ENCODE measurements at regions not wholly inside any gene's neighbourhood (a gene's known extent, or its start where the extent isn't known, plus 50 kb on each side); places are given as distances from the start of the nearest gene placed in this dataset.

- ChIA-PET CTCF (interaction anchor here (0.6 to 1.8 kb wide), 16 partner anchors 9 to 175 kb away, joined by 3 to 8 read pairs (median 4); no protein-coding TSS in a partner anchor), POLR2A (interaction anchor here (0.5 to 0.7 kb wide), 2 partner anchors 68 to 74 kb away, joined by 3 to 4 read pairs; no protein-coding TSS in a partner anchor)
- no peaks in the 10 kb centered on the region for H3K9me3 ChIP-seq (ENCODE audit: control insufficient read depth, insufficient read depth, low read depth, low read length)
- H3K36me3 ChIP-seq (ENCODE audit: control insufficient read depth in 2 of 2, insufficient read depth in 1 of 2, low read length in 2 of 2), result no peaks in the 10 kb centered on the region
- no peak overlapping the region for H3K27ac ChIP-seq (ENCODE audit: extremely low read depth, low read depth, low read length)
- TF ChIP-seq ZIC2 (tag by site-specific recombination; IDR thresholded peaks at IDR 0.05) (peak; percentile 39; the same call in 1 of the 2 replicates), ZNF341 (tag by site-specific recombination; IDR thresholded peaks at IDR 0.05; ENCODE audit: low read depth) (no peak)
- H3K4me3 ChIP-seq (ENCODE audit: low read depth, low read length), result no peak overlapping the region
- peaks cover 9% of the 10 kb centered on the region for H3K4me1 ChIP-seq (ENCODE audit: control insufficient read depth, insufficient read depth, low read length)
These were observed 64.3 kb upstream of the ACSL3 start for GRCh38 chr2:222796413-222797103.

DNA sequence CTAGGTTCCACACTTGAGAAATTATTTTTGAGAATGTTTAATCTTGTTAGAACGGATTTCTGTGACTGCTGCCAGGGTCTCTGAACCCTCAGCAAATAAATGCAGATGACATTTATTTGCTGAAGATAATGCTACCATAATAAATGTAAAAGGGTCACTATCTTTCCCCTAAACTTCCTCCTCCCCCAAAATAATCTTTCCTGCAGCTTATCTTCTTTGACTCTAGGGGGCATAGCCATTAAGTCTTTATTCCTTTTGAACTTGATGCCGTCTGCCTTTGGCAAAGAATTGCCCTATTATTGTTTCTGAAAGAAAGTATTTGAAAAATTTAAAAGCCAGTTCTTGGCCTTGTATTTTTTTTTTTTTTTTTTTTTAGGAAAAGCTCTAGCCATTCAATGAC is 63.6 kb upstream of the ACSL3 start:
- no peaks in the 10 kb centered on the region for H3K36me3 ChIP-seq (ENCODE audit: control insufficient read depth in 2 of 2, insufficient read depth in 1 of 2, low read length in 2 of 2)
- POLR2A ChIA-PET, result interaction anchor here (0.5 to 0.7 kb wide), 2 partner anchors 67 to 74 kb away, joined by 3 to 4 read pairs; no protein-coding TSS in a partner anchor
- H3K4me3 ChIP-seq (ENCODE audit: low read depth, low read length), result no peak overlapping the region
- CTCF ChIA-PET, result interaction anchor here (0.6 to 1.8 kb wide), 18 partner anchors 9 to 182 kb away, joined by 3 to 8 read pairs (median 4); no protein-coding TSS in a partner anchor
- TF ChIP-seq TCF7L2 (IDR thresholded peaks at IDR 0.05; ENCODE audit: borderline replicate concordance, low read depth, low read length) (peak; percentile 64; the same call in 1 of the 2 replicates), ZNF174 (tag by site-specific recombination; IDR thresholded peaks at IDR 0.05) (no peak), ZNF555 (tag by site-specific recombination; conservative IDR thresholded peaks at IDR 0.05) (no peak), ZNF654 (tag by site-specific recombination; IDR thresholded peaks at IDR 0.05; ENCODE audit: low read depth) (peak; percentile 12; the same call in 1 of the 2 replicates), ZNF239 (tag by site-specific recombination; IDR thresholded peaks at IDR 0.05) (no peak), ZNF747 (tag by site-specific recombination; IDR thresholded peaks at IDR 0.05) (no peak), ZNF530 (tag by site-specific recombination; IDR thresholded peaks at IDR 0.05; ENCODE audit: low read depth) (no peak), ZNF623 (tag by site-specific recombination; IDR thresholded peaks at IDR 0.05) (no peak)
- TF ChIP-seq, protein P1, sequence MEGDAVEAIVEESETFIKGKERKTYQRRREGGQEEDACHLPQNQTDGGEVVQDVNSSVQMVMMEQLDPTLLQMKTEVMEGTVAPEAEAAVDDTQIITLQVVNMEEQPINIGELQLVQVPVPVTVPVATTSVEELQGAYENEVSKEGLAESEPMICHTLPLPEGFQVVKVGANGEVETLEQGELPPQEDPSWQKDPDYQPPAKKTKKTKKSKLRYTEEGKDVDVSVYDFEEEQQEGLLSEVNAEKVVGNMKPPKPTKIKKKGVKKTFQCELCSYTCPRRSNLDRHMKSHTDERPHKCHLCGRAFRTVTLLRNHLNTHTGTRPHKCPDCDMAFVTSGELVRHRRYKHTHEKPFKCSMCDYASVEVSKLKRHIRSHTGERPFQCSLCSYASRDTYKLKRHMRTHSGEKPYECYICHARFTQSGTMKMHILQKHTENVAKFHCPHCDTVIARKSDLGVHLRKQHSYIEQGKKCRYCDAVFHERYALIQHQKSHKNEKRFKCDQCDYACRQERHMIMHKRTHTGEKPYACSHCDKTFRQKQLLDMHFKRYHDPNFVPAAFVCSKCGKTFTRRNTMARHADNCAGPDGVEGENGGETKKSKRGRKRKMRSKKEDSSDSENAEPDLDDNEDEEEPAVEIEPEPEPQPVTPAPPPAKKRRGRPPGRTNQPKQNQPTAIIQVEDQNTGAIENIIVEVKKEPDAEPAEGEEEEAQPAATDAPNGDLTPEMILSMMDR (tag by site-specific recombination; IDR thresholded peaks at IDR 0.05), result 0 out of 2 replicates have a peak, but pooled peaks have one; percentile 19
- no peak overlapping the region for H3K27ac ChIP-seq (ENCODE audit: extremely low read depth, low read depth, low read length)
- H3K4me1 ChIP-seq (ENCODE audit: control insufficient read depth, insufficient read depth, low read length), result peaks cover 9% of the 10 kb centered on the region
- no peaks in the 10 kb centered on the region for H3K9me3 ChIP-seq (ENCODE audit: control insufficient read depth, insufficient read depth, low read depth, low read length)

GRCh38 chr2:222797871-222798270 is 63.0 kb upstream of the ACSL3 start:
- CTCF ChIA-PET, result interaction anchor here (0.8 to 1.8 kb wide), 14 partner anchors 9 to 182 kb away, joined by 3 to 8 read pairs (median 4); no protein-coding TSS in a partner anchor
- Histone ChIP-seq H3K4me1 (ENCODE audit: control insufficient read depth, insufficient read depth, low read length) (peaks cover 9% of the 10 kb centered on the region), H3K36me3 (ENCODE audit: control insufficient read depth in 2 of 2, insufficient read depth in 1 of 2, low read length in 2 of 2) (no peaks in the 10 kb centered on the region), H3K27ac (ENCODE audit: extremely low read depth, low read depth, low read length) (no peak overlapping the region), H3K9me3 (ENCODE audit: control insufficient read depth, insufficient read depth, low read depth, low read length) (no peaks in the 10 kb centered on the region), H3K4me3 (ENCODE audit: low read depth, low read length) (no peak overlapping the region)
- no peak for TF ChIP-seq KLF16 (tag by site-specific recombination; IDR thresholded peaks at IDR 0.05)
- no peak for TF ChIP-seq ZFHX2 (tag by site-specific recombination; conservative IDR thresholded peaks at IDR 0.05)
- POLR2A ChIA-PET, result no interaction called here

DNA sequence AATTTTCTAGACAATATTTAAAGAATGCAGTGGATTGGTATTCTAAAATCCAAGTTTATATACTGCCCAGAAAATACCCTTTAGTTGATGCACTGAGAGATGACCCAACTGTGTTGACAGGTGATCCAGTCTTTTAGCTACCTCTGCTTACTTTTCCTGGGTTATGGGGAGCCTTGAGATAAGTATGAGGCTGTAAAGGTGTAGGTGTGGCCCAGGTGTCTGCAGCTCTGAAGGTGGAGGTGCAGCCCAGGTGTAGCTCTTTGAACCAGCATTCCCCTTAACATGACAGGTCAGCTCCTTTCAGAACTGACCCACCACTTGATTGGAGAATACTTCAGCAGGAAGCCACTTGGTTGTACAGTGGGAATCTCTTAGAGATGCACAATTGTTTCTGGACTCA is 62.3 kb upstream of the ACSL3 start:
- POLR2A ChIA-PET, result no interaction called here

More for the DNA sequence above, 62.3 kb upstream of the ACSL3 start:
- H3K27ac ChIP-seq (ENCODE audit: extremely low read depth, low read depth, low read length), result no peak overlapping the region
- no peaks in the 10 kb centered on the region for H3K36me3 ChIP-seq (ENCODE audit: control insufficient read depth in 2 of 2, insufficient read depth in 1 of 2, low read length in 2 of 2)
- peaks cover 9% of the 10 kb centered on the region for H3K4me1 ChIP-seq (ENCODE audit: control insufficient read depth, insufficient read depth, low read length)
- CTCF ChIA-PET, result interaction anchor here (0.6 to 1.3 kb wide), 7 partner anchors 61 to 1734 kb away, joined by 3 to 7 read pairs (median 4); no protein-coding TSS in a partner anchor
- no peak overlapping the region for H3K4me3 ChIP-seq (ENCODE audit: low read depth, low read length)
- TF ChIP-seq, protein P2, sequence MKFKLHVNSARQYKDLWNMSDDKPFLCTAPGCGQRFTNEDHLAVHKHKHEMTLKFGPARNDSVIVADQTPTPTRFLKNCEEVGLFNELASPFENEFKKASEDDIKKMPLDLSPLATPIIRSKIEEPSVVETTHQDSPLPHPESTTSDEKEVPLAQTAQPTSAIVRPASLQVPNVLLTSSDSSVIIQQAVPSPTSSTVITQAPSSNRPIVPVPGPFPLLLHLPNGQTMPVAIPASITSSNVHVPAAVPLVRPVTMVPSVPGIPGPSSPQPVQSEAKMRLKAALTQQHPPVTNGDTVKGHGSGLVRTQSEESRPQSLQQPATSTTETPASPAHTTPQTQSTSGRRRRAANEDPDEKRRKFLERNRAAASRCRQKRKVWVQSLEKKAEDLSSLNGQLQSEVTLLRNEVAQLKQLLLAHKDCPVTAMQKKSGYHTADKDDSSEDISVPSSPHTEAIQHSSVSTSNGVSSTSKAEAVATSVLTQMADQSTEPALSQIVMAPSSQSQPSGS (tag by site-specific recombination; IDR thresholded peaks at IDR 0.05; ENCODE audit: low read depth), result no peak
- TF ChIP-seq ZNF629 (tag by site-specific recombination; IDR thresholded peaks at IDR 0.05) (no peak), SCRT1 (tag by site-specific recombination; IDR thresholded peaks at IDR 0.05; ENCODE audit: borderline replicate concordance) (no peak)
- no peaks in the 10 kb centered on the region for H3K9me3 ChIP-seq (ENCODE audit: control insufficient read depth, insufficient read depth, low read depth, low read length)
